Astrocyte of the spinal cord (primary cell): ENCODE measurements at regions not wholly inside any gene's neighbourhood (a gene's known extent, or its start where the extent isn't known, plus 50 kb on each side); places are given as distances from the start of the nearest gene placed in this dataset.
A peak's percentile ranks its signal among the peaks of the same experiment; 100 is the strongest.

ENCODE experiments used
- DNase-seq: peaks from one replicate; pipeline ENCODE4 v3.0.0; 2011; ENCODE audit warnings: low read depth, low spot score
- H3K4me3 ChIP-seq: 2 replicates; pipeline ENCODE4 v1.5.1; 2011; ENCODE audit warnings: low read depth, mild to moderate bottlenecking, low read length, moderate library complexity
- in situ Hi-C: cut with HindIII; loops from 2 replicates; pipeline ENCODE4 v1.10.0; 2017; ENCODE audit warnings: low sequenced_read_pairs
- TF ChIP-seq, protein P1 (sequence below): IDR thresholded peaks from 2 replicates; pipeline ENCODE4 v1.5.1; 2012; ENCODE audit warnings: low read depth, mild to moderate bottlenecking, low read length, inconsistent platforms

DNA sequence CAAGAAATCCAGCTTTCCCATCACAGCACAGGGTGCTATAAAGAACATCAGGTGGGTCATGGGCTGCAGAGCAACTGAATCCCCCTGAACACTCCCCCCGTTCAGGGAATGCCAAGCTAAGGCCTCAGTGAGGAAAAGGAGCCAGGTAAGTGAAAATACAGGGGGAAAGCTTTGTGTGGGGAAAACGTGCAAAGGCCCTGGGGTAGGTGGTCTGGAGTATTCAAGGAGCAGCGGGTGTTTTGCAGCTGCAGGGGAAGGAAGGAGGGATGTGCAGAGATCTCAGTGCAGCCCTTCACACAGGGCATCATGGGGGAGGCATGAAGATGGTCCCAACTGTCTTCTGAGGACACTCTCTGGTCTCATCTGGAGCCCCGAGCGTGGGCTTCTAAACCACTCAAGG, 119.2 kb downstream of the ETS2 start:
- H3K4me3 ChIP-seq, result no peak overlapping the region
- DNase-seq, result no peak
- in situ Hi-C loops, result loop anchor here (25.0 kb wide), 1 partner anchor 113 kb away; the partner anchor contains the start of gene ETS2
- TF ChIP-seq, protein P1, sequence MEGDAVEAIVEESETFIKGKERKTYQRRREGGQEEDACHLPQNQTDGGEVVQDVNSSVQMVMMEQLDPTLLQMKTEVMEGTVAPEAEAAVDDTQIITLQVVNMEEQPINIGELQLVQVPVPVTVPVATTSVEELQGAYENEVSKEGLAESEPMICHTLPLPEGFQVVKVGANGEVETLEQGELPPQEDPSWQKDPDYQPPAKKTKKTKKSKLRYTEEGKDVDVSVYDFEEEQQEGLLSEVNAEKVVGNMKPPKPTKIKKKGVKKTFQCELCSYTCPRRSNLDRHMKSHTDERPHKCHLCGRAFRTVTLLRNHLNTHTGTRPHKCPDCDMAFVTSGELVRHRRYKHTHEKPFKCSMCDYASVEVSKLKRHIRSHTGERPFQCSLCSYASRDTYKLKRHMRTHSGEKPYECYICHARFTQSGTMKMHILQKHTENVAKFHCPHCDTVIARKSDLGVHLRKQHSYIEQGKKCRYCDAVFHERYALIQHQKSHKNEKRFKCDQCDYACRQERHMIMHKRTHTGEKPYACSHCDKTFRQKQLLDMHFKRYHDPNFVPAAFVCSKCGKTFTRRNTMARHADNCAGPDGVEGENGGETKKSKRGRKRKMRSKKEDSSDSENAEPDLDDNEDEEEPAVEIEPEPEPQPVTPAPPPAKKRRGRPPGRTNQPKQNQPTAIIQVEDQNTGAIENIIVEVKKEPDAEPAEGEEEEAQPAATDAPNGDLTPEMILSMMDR, result no peak

DNA sequence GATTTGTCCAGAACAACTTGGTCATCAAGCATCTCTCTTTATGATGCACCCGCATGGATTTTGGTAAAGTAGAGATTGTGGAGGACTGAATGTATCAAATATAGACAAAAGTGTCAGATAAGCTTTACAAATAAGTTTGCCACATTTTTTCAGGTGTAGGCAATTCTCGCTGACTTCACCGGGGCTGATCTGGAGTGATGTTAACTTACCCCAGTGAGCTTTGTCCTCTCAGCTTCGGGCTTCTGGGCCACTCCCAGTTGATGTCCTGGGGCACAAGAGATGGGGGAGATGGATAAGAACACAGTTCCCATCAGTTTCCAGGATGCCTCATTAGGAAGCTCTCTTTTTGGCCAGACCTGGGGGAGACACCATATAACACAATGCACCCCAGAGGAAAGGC, 117.7 kb downstream of the ETS2 start:
- no peak for DNase-seq

DNA sequence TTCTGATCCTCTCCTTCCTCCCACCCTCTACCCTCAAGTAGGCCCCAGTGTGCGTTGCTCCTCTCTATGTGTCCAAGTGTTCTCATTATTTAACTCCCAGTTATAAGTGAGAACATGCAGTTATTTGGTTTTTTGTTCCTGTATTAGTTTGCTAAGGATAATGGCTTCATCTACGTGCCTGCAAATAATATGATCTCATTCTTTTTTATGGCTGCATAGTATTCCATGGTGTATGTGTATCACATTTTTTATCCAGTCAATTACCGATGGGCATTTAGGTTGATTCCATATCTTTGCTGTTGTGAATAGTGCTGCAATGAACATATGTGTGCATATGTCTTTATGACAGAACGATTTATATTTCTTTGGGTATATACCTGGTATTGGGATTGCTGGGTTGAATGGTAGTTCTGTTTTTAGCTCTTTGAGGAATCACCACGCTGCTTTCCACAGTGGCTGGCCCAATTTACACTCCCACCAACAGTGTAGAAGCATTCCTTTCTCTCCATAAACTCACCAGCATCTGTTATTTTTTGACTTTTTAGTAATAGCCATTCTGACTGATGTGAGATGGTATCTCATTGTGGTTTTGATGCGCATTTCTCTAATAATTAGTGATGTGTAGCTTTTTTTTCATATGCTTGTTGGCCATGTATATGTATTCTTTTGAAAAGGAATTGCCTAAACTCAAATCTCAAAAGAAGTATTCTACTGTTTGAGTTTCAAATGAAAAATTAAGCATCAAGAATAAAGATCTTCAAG, 116.9 kb downstream of the ETS2 start:
- H3K4me3 ChIP-seq, result no peak overlapping the region
- DNase-seq, result no peak
- in situ Hi-C loops, result no loop called here
- TF ChIP-seq, protein P1, result no peak

More for the DNA sequence above, 117.7 kb downstream of the ETS2 start:
- in situ Hi-C loops, result no loop called here
- H3K4me3 ChIP-seq, result no peak overlapping the region
- TF ChIP-seq, protein P1, result no peak

DNA sequence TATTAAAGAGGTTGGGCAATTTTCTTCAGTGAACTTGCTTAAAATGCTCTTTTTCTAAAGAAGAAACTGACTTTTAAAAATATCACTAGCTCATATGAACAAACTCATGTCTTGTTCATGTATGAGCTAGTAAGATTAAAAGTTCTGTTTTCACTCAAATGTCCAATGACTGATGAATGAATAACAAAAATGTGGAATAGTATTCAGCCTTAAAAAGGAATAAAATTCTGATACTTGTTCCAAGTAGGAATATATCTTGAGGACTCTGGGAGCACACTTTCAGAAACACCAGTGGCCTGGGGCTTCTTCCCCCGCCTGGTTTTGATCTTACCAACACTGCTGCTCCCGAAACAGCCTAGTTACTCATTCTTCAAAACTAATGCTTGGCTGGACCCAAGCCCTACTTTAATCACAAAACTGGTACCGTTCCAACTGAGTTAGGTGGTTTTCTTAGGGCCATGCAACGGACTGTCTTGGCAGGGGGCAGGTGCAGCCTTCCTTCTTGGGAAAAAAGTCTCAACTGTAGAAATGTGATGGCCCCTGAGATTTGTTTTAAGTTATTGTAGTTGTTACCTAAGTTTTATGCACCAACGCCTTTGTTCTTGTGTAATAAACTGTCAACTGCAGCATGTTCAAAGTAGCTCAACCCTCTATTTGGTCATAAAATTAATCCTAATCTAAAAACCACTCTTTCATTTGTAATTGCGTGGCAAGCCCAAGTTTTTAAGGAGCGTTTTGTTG, 116.0 kb downstream of the ETS2 start:
- TF ChIP-seq, protein P1, result no peak
- DNase-seq, result peak; percentile 46
- H3K4me3 ChIP-seq, result no peak overlapping the region
- in situ Hi-C loops, result no loop called here

DNA sequence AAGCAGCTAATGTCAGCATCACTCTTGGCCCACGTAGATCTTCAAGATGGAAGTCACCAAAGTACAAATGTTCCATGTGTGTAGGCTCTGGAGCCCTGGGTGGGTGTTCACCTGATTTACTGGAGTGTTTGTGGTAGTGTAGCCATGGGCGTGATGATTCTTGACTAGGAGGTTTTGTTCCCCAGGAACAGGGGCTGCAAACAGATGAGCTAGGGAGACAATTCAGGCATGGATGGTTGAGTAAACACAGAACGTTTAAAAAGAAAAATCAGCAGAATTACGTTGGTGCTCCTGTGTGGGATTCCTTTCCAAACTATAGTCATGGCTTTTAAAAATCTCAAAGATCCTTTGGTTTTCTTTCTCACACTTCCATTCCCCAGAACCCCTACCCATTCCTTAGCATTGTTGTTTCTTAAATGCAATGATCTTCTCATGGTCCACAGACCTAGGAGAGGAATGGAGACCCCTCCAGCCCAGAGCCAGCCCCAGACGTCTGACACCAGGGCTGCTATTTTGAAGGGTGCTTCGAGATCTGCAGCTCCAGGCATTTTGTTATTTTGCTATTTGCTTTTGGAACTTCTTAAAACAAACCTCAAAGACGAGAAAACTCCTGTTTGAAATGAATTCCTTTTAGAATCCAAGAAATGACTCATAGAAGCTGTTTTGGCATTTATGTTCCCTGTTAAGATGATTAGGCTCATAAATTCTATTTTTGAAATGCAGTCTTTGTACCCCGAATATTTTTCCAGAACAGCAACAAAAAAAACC, 115.1 kb downstream of the ETS2 start:
- DNase-seq, result peak; percentile 86
- in situ Hi-C loops, result no loop called here
- H3K4me3 ChIP-seq, result no peak overlapping the region
- TF ChIP-seq, protein P1, result no peak

DNA sequence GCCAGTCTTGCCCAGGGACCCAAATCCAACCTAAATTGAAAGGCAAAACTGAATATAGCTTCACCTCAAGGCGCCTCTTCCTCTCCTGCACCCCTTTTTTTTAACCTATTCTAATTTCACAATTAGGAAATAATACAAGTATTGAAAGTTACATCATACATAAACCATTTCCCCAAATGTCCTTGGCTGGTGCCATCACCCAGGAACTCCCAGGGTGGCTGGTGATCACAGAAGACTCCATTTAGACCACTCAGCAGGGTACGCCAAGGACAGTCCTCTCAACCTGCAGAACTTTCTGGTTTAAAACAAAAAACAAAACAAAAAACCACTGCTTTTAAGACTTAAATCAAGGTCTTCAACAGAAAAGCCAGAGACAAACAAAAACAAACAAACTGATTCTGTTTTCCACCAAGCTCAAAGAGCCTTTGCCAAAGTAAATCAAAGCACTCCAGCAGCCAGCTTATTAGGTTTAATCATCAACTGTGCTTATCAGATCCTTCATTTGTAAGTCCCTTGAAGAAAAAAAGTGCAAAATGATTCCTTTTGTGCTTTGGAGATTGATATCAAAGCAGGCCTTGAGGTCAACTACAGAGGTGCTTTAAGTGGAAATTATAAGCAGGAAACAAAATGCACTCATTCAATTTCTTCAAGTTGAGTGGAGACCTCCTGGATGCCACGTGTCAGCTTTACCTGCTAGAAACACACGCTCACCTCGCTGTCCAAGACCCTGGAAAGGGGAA, 113.0 kb downstream of the ETS2 start:
- in situ Hi-C loops, result no loop called here

More for the DNA sequence above, 113.0 kb downstream of the ETS2 start:
- no peak for DNase-seq
- TF ChIP-seq, protein P1, result no peak
- no peak overlapping the region for H3K4me3 ChIP-seq
